Fibroblast of skin of scalp (primary cell): ENCODE measurements at regions not wholly inside any gene's neighbourhood (a gene's known extent, or its start where the extent isn't known, plus 50 kb on each side); places are given as distances from the start of the nearest gene placed in this dataset.
"Not testable (repeated sequence)": the region's sequence is repeated elsewhere in the genome, so short reads cannot be mapped to it uniquely, and the experiment has no call there.

Source experiments
- DNase-seq: peaks from one replicate; pipeline ENCODE4 v3.0.0-alpha.2; 2013

DNA sequence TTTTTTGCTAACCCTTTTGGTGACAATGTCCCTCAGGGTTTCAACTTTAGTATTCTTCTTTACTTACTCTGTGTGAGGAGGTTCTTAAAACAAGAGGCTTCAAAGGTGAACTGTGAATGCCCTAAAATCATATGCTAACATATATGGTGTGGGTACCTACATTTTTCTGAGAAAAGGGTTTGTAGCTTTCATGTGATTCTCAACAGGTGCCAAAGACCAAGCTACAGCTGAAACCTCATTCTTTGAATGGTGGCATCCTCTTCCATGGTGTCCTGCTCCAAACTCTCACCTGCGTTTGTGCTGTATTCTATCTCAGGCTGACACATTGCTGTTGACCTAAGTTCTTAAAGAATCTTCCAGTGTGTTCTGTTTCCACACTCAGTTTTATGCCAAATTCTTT lies 177.3 kb downstream of the PRL start:
- no peak for DNase-seq

DNA sequence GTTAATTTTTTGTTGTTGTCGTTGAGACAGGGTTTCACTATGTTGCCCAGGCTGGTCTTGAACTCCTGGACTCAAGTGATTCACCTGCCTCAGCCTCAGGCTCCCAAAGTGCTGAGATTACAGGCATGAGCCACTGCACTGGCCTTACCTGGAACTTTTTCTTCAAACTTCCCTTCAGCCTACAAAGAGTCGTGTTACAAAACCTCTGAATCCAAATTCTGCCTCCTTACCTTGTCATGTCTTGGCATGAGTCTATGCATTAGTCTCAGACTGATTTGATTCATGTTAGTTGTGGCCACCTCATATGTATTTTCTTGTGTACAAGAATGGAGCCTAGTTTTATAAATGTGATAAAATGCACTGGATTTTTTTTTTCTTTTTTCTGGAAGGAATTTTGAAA lies 172.1 kb downstream of the PRL start:
- DNase-seq = no peak

DNA sequence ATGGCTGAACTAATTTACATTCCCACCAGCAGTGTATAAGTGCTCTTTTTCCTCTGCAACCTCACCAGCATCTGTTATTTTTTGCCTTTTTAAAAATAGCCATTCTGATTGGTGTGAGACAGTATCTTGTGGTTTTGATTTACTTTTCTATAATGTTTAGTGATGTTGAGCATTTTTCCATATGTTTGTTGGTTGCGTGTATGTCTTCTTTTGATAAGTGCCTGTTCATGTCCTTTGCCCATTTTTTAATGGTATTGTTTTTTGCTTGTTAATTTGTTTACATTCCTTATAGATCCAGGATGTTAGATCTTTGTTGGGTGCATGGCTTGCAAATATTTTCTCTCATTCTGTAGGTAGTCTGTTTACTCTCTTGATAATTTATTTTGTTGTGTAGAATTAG lies 169.9 kb downstream of the PRL start:
- DNase-seq = no peak

DNA sequence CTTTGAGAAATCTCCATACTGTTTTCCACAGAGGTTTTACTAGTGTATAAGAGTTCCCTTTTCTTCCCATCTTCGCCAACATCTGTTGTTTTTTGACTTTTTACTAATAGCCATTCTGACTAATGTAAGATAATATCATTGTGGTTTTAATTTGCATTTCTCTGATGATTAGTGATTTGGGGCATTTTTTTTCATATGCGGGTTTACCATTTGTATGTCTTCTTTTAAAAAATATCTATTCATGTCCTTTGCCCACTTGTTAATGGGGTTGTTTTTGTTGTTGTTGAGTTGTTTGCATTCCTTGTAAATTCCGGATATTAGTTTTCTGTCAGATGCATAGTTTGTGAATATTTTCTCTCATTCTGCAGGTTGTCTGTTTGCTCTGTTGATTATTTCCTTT lies 167.1 kb downstream of the PRL start:
- no peak for DNase-seq

DNA sequence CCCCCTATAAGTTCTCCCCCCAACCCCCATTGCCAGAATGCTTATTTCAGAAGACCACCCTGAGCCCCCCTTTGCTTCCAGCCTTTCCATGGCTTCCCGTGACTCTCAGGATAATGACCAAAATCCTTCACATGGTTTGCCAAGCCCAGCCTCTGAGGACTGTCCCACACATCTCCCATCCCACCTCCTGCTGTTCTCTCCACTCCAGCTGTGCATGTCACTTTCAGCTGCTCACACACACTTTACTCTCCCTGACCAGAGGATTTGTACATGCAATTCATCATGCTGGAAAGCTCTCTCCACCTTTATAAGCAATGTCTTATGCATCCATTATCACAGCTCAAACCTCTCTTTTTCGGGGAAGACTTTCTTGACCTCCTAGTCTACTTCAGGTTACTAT lies 164.2 kb downstream of the PRL start:
- no peak for DNase-seq

- DNase-seq = no peak
These were observed 163.5 kb downstream of the PRL start for GRCh38 chr6:22133357-22133756.

DNA sequence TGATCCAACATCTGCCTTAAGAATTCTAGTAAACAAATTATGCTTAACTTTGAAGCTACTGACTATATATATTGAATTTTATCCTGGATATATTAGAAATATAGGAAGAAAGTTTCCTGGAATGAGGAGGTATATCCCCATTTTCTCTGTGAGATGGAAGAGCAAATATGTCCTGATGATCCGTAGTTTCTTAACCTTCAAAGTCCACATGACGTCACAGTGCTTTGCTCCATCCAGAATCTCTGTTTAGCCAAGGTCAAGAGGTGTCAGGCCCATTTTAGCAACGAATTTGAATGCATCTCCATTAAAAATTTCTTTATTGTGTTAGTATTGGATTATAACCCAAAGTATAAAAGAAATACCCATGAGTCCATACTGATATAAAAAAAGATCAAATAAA lies 162.5 kb downstream of the PRL start:
- no peak for DNase-seq

DNA sequence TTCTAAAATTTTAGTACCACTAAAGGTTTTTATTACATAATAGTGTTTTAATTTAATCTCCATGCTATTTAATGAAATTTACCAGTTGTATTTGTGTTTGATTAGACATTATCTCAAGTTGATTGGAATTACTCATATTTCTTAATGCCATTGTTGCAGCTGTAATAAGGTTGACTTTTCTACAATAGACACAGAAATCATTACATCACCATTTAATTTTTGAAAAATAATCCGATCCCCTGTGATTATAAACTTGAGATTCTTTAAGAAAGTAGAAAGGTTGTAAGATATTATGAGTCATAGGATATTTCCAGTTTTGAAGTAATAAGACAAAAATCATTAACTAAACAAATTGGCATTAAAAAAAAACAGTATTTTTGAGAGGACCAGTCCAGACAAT lies 161.4 kb downstream of the PRL start:
- DNase-seq = no peak

GRCh38 chr6:22140736-22141135 lies 156.1 kb downstream of the PRL start:
- not testable (repeated sequence) for DNase-seq

DNA sequence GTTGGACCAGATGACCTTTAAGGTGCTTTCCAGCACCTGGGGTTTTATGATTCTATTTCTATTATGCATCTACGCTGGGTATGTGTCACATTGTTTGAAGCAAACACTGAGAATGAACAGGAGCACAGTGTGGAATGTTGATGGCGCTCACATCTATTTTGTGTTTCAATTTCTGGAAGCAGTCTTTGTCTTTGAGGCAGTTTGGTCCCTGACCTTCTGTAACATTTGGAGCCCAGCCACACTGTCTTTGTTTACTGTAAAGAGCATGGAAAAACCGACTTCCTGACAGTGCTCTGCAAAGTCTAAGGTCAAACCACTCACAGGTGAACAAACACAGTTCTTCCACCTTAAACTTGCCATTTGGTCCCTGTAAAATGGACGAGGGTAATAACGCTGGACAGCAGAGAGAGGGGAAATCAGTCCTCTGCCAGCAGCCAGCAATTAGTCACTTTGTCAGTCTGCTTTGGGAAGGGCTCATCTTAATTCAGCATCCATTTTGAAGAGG lies 155.5 kb downstream of the PRL start:
- DNase-seq = no peak

DNA sequence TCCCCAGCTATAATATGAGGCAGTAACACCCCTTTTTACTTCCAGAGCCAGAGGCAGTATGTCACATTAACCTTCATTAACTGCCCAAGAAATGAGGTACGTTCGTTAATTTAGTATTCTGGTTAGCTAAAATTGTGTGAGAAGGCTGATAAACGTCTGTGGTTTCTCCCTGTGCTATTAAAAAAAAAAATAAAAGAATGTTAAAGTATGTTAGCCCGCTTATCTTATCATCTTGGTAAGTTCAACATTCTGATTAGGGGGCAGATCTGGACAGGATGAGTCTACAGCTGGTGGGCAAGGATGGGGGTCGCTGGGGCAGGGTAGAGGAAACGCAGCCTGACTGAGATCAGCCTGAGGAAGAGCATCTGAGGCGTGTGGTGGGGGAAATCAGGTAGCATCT lies 154.0 kb downstream of the PRL start:
- no peak for DNase-seq

DNA sequence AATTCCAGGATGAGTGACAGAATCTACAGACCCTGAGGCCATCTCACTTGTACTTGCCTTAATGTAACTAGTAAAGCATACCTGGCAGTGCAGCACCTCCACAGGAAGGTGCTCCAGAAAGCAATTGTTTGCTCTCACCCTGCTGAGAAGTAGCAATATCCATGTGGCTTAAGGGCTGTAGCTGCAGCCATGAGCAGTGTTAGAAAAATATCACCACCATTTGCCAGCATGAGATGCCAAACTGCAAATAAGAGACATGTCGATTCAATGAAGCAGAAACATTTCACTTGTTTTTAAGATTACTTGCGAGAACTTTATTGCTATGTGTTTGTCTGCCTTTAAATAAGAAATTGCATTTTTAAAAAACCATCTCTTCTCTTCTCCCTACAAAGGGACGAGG lies 151.5 kb downstream of the PRL start:
- DNase-seq = no peak

GRCh38 chr6:22145823-22146677 lies 150.8 kb downstream of the PRL start:
- DNase-seq = peak; percentile 95

- DNase-seq = no peak
These were observed 150.2 kb downstream of the PRL start for GRCh38 chr6:22146678-22146930.

DNA sequence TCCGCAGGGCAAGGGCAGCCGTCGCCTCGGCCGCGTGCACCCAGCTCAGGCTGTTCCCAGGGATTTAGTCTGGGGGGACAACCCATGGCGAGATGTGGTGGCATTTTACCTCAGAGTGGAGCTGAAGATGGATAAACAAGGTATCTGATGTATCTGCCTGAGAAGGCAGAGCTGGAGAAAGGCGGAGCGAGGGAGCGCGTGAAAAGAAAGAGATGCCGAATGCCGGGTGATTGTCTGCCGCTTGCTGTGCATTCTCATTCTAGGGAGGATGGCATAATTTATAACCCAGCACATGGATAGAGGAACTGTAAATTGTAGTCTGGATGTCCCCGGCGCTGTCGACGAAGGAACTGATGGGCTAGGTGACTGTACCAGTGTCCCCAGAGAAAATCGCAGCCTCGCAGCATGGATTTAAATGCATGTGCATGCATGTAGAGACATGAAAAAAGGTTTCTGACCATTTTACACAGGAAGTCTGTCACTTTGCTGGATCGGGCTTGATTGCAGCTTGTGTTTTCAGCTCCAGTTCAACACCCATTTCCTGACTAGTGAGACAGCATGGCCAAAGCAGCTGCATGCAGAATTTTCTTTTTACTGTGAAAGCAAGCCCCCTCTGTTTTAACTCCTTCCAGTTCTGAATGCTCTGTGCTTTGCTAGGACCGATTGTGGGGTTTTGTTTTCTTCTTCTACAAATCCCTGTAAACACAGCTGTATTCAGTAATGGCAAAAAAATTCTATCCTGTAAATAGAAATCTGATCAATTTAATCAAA lies 149.7 kb downstream of the PRL start:
- DNase-seq = peak; percentile 29

DNA sequence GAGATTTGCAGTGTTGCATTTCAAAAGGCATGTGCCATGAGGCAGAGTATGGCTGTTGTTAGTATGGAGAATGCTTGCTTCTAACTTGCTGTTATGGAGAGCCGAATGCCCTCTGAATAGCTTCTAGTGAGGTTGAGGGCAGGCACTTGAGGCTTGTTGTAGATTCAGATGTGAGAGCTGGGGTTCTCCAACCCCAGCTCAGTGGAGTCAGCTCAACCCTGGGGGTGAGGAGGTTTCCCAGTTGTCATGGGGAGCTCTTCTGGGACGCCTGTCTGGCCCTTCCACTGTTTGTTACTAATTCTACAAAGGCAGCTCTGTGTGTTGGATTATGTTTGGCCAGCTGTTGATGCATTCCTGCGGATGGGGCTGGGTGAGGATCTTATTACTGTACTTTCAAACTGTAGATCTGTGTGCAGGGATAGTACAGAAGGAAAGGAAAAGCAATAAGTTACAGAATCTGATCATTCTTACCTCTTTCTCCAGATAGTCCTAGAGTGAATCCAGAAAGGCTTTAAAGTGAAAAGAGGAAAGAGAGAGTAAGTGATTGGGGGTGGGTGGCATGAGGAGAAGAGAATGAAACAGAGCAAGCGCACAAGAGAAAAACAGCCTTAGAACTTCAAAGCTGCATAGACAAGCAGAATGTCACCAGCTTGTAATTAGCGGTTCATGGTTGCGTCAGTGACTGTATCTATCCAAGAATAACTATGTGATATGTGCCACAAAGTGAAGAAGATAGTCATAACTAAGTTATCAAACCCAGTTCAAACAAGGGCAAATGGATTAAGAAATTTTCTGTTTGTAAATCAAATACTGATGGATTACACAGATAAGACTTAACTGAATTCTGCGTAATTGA lies 148.7 kb downstream of the PRL start:
- peak; percentile 90 for DNase-seq

GRCh38 chr6:22149096-22149495 lies 147.7 kb downstream of the PRL start:
- DNase-seq = no peak

- DNase-seq = peak; percentile 23
These were observed 147.1 kb downstream of the PRL start for GRCh38 chr6:22149501-22150367.

DNA sequence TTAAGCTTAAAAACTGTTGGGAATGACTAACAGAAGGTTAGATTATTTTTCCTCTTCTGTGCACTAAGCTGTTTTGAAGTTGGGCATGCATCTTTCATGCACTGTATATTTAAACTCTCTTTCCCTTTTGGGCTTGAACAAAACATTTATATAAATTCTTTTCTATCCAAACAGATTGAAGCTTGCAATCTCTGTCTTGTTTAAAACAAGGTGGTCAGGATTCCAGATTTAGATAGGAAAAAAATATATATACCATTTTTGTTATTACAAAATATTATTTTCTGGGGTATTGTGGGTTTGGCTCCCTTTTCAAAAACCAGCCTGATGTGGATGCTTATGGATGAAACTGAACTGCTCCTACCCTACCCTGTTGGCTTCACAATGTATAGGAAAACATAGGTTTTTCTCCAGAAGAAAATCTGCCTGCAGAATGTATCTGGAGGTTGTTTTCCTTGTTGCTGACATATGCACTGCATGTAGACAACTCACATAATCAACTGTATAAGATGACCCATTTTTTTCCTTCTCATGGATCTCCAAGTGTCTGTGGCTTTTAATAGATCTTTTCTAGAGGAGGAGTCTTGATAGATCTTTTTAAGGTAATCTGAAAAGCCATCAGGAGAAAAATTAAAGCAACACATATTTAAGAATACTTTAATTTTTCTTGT lies 146.3 kb downstream of the PRL start:
- DNase-seq = no peak

GRCh38 chr6:22151892-22152291 lies 144.9 kb downstream of the PRL start:
- DNase-seq = no peak

DNA sequence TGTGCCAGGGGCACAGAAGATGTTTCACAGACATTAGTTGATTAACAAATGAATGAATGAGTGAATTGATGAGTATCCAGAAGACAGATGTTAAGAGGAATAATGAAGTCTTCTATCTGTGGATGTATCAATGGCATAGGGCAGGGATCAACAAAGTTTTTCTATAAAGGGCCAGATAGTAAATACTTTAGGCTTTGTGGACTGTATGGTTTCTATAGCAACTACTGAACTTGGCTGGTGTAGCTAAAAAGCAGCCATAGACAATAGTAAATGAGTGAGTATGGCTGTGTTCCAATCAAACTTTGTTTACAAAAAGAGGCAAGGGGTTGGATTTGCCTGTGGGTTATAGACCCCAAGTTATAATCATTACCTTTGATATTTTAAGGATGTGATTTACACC lies 144.0 kb downstream of the PRL start:
- no peak for DNase-seq
